Bronchial epithelial cell (primary cell): ENCODE measurements at regions not wholly inside any gene's neighbourhood (a gene's known extent, or its start where the extent isn't known, plus 50 kb on each side); places are given as distances from the start of the nearest gene placed in this dataset.

ENCODE experiments used
- DNase-seq: peaks from one replicate; pipeline ENCODE4 v3.0.0-alpha.2; 2010; ENCODE audit warnings: low read depth
- FAIRE-seq: peaks from 2 replicates; lab custom pipeline; 2011; peaks lifted over from hg19 to GRCh38; lab: Jason Lieb, UNC
- H3K27me3 ChIP-seq: 2 replicates; pipeline ENCODE4 v1.5.1; 2011; ENCODE audit warnings: low read length; ENCODE audit not compliant: control insufficient read depth, insufficient read depth
- H3K36me3 ChIP-seq: 2 replicates; pipeline ENCODE4 v1.5.1; 2011; ENCODE audit warnings: low read length; ENCODE audit not compliant: control insufficient read depth, insufficient read depth
- H3K4me3 ChIP-seq: 2 replicates; pipeline ENCODE4 v1.5.1; 2011; ENCODE audit warnings: mild to moderate bottlenecking, low read depth, low read length, control low read depth
- CTCF ChIP-seq: IDR thresholded peaks from 2 replicates; pipeline ENCODE4 v1.5.1; 2011; ENCODE audit warnings: mild to moderate bottlenecking, moderate library complexity, low read length, control low read depth, inconsistent platforms; ENCODE audit not compliant: insufficient read depth, severe bottlenecking

- no peaks in the 10 kb centered on the region for H3K27me3 ChIP-seq
- no peak overlapping the region for H3K4me3 ChIP-seq
- FAIRE-seq (peak; percentile 18), DNase-seq (peak; percentile 99)
- no peaks in the 10 kb centered on the region for H3K36me3 ChIP-seq
- no peak for TF ChIP-seq CTCF
These were observed 70.8 kb downstream of the BLID start for GRCh38 chr11:122045181-122045586.

- peak; percentile 32 for DNase-seq
- H3K27me3 ChIP-seq: no peaks in the 10 kb centered on the region
- FAIRE-seq: no peak
These were observed 71.9 kb downstream of the BLID start for GRCh38 chr11:122044086-122044485.

GRCh38 chr11:122042981-122043380 lies 73.0 kb downstream of the BLID start:
- Histone ChIP-seq H3K4me3 (no peak overlapping the region), H3K36me3 (no peaks in the 10 kb centered on the region), H3K27me3 (no peaks in the 10 kb centered on the region)
- no peak for TF ChIP-seq CTCF
- no peak for FAIRE-seq
- DNase-seq: no peak

More at GRCh38 chr11:122044086-122044485, 71.9 kb downstream of the BLID start:
- Histone ChIP-seq H3K4me3 (no peak overlapping the region), H3K36me3 (no peaks in the 10 kb centered on the region)
- TF ChIP-seq CTCF: no peak

- Histone ChIP-seq H3K27me3 (no peaks in the 10 kb centered on the region), H3K36me3 (no peaks in the 10 kb centered on the region), H3K4me3 (no peak overlapping the region)
- no peak for FAIRE-seq
- TF ChIP-seq CTCF: no peak
- DNase-seq: no peak
These were observed 75.6 kb downstream of the BLID start for GRCh38 chr11:122040464-122040863.

GRCh38 chr11:122038543-122038942 lies 77.5 kb downstream of the BLID start:
- TF ChIP-seq CTCF: no peak
- peak; percentile 60 for DNase-seq
- Histone ChIP-seq H3K4me3 (no peak overlapping the region), H3K27me3 (no peaks in the 10 kb centered on the region), H3K36me3 (no peaks in the 10 kb centered on the region)
- FAIRE-seq: no peak

- DNase-seq (no peak), FAIRE-seq (no peak)
- Histone ChIP-seq H3K27me3 (no peaks in the 10 kb centered on the region), H3K36me3 (no peaks in the 10 kb centered on the region), H3K4me3 (no peak overlapping the region)
- TF ChIP-seq CTCF: no peak
These were observed 78.1 kb downstream of the BLID start for GRCh38 chr11:122037911-122038310.
